ENCODE measurements at regions not wholly inside any gene's neighbourhood (a gene's known extent, or its start where the extent isn't known, plus 50 kb on each side); places are given as distances from the start of the nearest gene placed in this dataset.

DNA sequence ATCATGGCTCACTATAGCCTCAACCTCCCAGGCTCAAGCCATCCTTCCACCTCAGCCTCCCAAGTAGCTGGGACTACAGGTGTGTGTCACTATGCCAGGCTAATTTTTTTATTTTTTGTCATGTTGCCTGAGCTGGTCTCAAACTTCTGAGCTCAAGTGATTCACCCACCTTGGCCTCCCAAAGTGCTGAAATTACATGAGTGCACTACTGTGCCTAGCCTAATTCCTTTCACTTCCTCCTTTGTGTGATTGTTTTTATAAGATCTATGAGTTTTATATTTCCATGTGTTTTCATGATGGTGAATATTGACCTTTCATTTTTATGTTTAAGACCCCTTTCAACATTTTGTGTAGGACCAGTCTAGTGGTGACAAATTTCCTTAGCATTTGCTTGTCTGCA is 55.2 kb upstream of the IL12B start:
- DNase-seq, result no peak

DNA sequence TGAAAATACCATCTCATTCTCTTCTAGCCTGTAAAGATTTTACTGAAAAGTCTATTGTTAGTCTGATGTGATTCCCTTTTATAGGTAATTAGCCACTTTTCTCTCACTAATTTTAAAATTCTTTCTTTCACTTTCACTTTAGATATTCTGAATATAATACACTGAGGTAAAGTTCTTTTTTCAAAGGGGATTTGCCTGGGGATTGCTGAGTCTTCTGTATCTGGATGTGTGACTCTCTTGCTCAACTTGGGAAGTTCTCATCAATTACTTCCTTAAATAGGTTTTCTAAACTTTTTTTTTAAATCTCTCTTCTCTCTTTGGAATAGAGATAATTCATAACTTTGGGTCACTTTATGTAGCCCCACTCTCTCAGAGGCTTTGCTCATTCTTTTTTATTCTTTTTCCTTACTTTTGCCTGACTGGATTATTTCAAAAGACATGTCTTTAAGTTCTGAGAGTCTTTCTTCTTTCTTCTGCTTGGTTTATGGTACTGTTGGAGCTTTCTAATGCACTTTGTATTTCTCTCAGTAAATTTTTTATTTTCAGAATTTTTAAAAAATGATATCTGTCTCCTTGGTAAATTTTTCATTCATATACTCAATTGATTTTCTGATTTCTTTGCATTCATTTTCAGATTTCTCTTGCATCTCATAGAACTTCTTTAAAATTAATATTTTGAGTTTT is 55.9 kb upstream of the IL12B start:
- DNase-seq, result no peak

GRCh38 chr5:159392871-159393270 is 62.6 kb upstream of the IL12B start:
- DNase-seq, result no peak

DNA sequence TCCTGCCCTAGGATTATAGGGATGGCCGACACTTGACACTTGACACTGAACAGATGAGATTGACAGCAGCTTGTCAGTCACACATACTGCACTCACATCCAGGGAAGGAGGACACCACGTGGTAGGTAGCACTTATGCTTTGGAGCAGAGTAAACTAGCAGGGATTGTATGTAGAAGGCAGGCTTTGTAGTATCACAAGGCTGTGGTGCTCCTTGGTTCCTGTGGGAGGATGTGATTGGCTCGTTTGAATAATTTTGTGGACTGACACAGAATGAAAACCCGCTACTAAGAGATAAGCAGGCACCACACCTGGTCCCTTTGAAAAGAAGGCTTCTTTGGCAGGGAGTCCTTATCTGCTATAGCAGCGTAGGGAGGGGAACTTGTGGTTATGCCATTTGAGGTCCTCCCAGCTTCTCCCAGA is 63.6 kb upstream of the IL12B start:
- no peak for DNase-seq

DNA sequence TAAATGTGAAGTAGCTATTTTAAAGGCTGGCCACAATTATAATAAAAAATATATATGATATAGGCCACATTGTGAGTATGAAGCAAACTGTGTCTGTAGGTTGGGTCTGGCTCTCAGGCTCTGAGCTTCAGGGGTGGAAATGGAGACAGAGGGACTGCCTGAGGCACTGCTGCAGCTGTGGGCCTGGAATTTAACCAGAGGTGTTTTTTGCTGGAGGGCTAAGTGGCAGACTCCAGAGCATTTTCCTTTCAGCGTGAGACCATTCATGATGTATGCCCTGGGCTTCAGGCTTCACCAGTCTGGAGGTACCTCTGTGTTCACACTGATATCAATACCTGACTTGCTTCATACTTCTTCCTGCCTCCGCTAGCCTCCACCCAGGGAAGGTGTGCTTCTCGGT is 64.9 kb upstream of the IL12B start:
- no peak for DNase-seq

- no peak for DNase-seq
These were observed 68.6 kb upstream of the IL12B start for GRCh38 chr5:159398936-159399335.

- DNase-seq, result no peak
These were observed 70.2 kb upstream of the IL12B start for GRCh38 chr5:159400476-159400875.

- no peak for DNase-seq
These were observed 72.0 kb upstream of the IL12B start for GRCh38 chr5:159402311-159402710.

- no peak for DNase-seq
These were observed 72.6 kb upstream of the IL12B start for GRCh38 chr5:159402856-159403255.

DNA sequence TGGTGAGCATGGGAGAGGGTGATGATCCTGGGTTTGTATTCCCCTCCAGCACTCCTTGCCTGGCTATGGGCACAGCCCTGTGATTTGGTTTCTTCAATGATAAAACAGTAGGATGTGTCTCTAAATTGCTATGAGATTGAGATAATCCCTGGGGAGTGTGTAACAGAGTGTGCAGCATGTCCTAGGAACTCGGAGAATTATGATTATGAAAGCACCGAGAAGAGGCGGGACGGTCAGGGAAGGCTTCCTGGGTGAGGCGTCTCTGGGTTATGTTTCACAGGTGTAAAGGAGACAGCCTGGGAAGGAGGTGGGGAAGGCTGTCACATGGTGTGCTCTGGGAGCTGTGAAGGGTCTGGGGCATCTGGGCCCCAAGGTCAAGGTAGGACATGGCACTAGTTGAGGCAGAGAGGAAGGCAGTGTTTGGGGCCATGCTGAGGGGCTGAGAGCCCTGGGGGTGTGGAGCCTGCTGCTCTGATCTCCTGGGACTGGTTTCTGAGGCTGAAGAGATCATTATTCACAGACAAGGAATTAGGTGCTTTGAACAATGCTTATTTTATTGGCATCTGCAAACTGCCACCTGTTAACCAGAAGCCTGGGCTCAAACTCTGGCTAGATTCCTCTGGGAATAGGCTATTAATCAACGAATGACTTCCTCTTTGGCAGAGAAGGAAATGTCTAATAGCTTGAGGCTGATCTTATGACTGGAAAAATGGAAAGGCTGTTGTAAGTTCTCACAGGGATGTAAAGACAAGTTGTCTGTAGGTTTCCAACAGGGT is 73.8 kb upstream of the IL12B start:
- DNase-seq, result no peak

DNA sequence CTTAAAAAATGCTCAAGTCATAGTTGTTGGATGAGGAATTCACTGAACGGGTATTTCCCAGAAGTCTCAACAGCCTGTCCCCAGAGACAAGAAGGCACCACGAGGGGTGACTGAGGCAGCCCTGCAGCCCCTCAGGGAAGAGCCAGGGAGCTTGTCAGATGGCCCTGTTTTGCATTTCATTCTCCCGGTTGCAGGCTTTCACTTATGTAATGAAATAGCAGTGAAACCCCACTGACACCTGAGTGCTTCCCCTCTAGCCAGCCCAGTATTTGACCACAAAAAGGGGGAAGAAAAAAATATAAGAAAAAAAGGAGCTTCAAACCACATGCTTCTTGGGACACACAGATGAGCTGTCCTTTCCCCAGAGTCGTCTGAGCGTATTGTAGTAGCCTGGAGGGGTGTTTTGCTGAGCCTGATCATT is 75.3 kb upstream of the IL12B start:
- DNase-seq, result no peak

DNA sequence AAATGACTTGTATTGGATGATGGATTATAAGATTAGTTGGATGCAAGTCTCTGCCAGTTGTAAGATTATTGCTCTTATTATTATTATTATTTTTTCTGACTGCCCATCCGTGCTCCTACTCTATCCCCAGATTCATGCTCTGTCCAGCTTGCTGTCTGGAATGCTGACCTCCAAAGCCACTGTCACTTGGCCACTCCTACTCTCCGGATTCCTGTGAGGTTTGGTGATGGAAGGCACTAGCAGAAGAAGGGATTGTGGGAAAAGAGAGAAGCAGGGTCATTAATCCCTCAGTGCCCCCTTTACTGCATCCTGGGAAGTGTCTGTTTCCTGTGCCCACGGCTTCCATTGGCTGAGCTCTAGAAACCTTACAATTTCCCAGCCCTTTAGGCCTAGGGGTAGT is 76.3 kb upstream of the IL12B start:
- no peak for DNase-seq

- no peak for DNase-seq
These were observed 79.5 kb upstream of the IL12B start for GRCh38 chr5:159409801-159410200.

- DNase-seq, result no peak
These were observed 80.2 kb upstream of the IL12B start for GRCh38 chr5:159410480-159410879.

GRCh38 chr5:159411115-159411514 is 80.8 kb upstream of the IL12B start:
- no peak for DNase-seq

GRCh38 chr5:159412284-159413046 is 82.2 kb upstream of the IL12B start:
- no peak for DNase-seq

DNA sequence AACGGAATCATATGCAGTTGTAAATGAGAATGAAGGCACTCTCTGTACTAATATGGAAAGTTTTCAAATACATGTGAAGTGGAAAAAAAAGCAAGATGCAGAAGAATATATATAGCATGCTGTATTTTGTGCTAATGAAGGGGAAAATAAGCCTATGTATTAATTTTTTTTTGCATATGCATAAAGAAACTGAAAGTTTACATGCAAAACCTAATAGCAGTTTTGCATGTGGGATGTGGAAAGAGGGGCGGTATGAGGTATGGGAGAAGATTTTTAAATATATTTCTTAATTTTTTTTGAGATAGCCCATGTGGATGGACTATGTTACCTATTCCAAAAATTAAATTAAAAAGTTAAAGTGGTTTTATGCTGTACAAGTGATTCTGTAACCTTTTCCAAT is 83.7 kb upstream of the IL12B start:
- no peak for DNase-seq

DNA sequence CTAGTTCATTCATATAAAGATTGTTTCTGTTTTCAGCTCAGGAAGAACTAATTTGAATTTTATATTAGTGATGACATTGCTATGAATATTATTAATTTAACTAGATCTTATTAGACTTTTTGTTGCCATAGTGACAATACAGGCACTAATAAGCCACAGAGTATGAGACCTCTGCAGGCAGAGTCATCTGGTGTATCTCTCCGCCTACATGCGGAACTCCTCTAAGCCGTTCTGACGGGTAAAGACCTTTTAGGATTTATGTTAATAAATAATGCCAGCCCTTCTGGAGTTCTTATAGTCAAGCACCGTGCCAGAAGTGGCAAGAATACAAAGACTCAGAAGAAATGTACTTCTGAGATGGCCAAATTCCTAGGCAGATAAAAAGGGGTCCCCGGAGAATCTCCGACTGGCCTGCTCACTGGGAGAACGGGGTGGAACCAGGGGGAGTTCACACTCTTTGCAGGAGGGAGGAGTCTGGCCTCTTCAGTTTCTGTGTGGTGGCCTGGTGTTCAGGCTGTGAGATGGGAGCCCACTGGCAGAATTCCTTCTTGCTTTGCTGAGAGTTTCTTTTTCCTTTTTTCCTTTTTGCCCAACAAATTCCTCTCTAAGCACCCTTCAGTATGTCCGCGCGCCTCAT is 85.1 kb upstream of the IL12B start:
- no peak for DNase-seq

- DNase-seq, result no peak
These were observed 86.2 kb upstream of the IL12B start for GRCh38 chr5:159416438-159416837.

- DNase-seq, result no peak
These were observed 86.9 kb upstream of the IL12B start for GRCh38 chr5:159417170-159417569.

DNA sequence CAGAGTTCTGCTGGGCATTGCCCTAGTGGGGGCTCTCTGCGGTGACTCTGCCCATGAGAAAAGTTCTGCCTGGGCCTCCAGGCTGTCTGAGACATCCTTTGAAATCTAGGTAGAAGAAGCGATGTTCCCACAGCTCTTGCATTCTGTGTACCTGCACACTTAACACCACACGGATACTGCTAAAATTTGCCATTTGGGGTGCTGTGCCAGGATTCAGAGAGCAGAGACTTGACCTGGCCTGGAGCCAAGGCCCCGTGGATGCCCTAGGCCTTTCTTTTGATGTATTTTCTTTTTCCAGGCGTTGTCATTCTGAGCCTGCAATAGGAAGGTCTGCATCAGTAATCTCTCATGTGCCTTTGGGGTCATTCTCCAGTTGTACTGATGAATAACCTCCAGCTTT is 89.3 kb upstream of the IL12B start:
- no peak for DNase-seq

DNA sequence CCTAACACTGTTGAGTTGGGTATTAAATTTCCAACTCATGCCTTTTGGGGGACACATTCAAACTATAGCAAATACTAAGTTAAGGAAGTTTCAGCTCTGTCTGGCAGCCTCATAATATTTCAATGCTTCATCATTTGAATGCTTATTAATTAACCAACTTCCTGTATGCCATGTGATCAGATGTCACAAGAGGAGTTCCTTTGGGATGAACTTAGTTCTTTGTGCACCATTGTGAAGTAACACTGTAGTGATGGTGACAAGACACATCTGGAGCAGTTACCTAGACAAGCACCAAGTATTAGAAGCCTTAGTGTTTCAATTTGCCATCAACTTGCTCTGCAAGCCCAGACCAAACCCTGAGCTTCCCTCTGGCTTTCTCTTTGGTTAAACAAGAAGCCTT is 90.7 kb upstream of the IL12B start:
- no peak for DNase-seq

DNA sequence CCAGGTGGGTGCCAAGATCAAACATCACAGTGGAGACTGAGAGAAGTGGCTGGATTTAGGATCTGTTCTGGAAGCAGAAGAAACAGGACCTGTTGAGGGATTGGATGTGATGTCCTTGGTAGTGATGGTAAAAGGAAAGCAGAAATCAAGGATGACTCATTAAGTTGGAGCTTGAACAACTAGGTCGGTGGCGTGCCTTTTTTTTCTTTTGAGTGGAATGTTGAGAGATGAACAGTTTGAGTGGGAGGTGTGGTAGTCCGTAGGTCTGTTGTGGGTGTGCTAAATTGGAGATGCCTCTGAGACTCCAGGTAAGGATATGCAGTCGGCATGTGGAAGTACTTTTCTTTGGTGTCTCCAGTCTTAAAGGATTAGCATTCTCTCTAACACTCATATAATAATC is 92.1 kb upstream of the IL12B start:
- DNase-seq, result no peak

All from NCI-H187 (cell line).